HPDE6-E6E7 (cell line): ENCODE measurements at regions not wholly inside any gene's neighbourhood (a gene's known extent, or its start where the extent isn't known, plus 50 kb on each side); places are given as distances from the start of the nearest gene placed in this dataset.

Source experiments
- DNase-seq: peaks from one replicate; pipeline ENCODE4 v3.0.0; 2011; ENCODE audit warnings: missing footprints; ENCODE audit errors: extremely low spot score

DNA sequence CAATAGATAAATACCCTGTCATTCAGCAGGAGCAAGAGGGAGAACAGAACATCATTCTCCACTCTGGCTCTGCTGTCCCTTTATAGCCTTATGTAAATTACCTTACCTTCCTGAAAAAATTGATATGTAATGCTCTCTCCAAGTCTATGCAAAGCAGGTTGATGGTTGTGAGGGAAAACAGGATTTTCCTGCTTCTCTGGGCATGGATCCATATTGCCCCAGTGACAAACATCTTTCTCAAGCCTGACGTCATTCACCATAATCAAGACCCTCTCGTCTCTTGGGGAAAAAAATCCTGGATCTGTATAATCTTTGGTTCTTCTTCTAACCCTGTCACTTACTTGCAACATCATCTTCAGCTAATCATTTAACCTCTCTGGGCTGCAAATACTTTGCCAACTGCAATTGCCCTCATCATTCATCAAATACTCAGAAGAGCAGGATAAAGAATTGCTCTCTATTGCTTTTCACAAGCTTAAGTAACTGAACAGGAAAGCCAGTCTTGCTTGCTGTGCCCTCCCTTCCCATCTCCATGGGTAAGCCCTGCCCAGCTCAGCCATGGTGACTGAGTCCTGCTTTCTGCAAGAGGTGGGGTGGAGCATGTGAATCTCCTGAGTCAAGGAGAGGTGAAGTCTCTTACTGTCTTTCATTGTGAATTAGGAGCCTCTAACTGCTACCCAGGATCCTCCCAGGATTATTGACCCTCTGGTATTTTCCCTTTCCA is 123.7 kb upstream of the KLF7 start:
- peak; percentile 31 for DNase-seq

- DNase-seq, result no peak
These were observed 125.3 kb upstream of the KLF7 start for GRCh38 chr2:207290833-207291624.

DNA sequence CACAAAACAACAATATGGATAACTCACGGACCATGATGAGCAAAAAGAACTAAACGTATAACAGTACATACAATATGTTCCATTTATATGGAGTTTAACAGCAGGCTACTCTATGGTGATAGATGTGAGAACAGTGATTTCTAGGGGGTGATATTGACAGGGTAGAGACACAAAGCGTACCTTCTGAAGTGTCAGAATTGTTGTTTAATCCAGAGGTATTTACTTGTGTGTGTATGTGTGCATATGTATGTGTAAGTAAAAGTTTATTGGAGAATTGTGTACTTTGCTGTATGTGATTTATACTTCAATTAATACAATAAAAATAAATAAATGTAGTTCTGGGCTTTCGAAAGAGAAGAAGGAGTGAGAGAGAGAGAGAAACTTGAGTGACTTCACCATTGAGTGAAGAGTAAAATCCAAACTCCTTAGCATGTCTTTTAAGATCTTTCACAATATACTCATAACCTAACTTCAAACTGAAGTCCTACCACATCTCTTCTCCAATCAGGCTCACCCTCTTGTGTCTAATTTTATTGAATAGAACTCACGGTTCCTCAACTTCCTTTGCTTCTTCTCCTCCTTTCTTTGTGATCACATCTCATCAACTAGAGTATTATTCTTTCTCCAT is 126.0 kb upstream of the KLF7 start:
- no peak for DNase-seq

- no peak for DNase-seq
These were observed 130.7 kb upstream of the KLF7 start for GRCh38 chr2:207296265-207296948.

DNA sequence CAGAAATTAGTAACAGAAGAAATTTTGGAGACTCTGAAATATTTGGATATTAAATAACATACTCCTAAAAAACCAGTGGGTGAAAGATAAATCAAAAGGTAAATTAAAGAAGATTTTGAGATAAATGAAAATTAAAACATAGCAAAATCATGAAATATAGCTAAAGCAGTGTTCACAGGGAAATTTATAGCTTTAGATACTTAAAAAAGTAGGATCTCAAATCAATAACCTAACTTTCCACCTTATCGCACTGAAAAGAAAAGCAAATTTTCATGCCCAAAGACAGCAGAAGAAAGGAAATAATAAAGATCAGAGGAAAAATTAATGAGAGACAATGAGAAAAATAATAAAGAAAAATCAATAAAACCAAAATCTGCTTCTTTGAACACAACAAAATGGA is 135.1 kb upstream of the KLF7 start:
- no peak for DNase-seq

DNA sequence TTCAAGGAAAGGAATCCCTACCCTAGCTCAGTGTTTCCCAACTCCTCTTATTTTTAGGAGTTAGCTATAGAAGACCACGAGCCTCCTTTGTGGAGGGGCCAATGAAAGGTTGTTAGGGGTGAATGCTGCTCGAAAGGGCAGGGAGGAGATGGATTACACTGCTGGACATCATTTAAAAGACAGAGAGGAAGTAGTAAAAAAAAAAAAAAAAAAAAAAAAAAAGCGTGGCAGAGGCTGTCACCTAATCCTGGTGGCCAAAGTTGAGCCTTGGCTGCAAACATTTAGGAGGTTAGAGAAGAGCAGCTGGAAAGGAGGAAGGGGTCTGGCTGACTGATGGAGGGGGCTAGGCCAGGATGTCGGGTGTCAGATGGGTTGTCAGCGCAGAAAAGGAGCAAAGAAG is 139.0 kb upstream of the KLF7 start:
- DNase-seq, result no peak

DNA sequence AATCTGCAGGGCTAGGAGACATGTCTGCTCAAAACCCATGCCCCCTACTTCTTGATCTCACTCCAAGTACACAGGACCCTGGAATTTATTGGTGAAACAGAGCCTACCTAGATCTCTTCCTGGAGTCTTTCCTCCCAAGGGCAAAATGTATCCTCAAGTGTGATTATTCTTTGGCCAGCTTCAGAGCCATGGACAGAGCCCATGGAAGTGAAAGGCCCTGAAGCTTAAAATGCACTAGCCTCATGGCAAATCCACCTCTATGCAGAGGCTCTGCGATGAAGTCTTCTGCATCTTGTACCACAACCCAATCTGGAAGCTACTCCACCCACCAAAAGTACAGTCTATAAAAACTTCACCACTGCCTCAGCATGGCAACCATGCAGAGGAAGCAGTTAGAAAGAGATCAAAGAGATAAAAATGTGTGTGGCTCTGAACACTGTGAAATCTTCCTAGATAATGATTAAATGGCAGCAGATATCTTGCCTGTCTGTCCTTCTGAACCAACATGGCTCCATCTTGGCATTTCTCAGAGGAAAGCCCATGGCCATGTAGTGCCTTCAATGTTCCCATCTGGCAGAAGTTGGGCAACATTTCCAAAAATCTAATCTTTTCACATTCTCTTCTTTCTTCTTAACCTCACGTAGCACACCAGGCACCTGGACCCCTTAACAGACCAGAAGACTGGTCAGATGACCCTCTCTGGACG is 142.9 kb upstream of the KLF7 start:
- no peak for DNase-seq

DNA sequence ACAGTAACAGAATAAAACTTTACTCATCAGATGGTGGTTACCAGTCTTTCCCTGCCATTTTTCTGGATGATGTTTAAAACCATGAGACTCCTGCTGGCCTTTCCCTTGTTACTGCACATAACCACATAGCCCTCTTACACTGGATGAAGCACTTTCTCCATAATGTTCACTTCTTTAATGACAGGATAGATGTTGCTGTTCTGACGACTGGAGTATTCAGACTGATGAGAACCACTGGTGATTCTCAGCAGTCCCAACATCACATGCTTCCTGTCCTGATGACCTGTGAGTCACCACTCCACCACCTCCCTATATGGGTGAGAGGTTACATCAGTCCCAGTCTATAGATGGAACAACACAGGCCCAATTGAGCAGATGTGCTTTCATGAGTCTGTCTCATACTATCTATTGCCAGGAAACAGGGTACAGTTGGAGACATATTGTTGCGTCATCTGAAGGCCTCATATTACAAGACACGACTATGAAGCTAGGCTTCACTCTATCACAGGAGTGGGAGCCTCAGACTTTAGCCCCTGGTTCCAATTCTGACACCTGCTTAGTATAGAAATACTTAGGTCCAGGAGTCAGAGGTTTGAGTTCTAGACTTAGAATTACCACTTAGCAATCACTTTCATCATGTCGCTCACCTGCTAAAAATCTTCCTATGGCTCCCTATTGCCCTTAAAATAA is 145.7 kb upstream of the KLF7 start:
- DNase-seq, result peak; percentile 60

DNA sequence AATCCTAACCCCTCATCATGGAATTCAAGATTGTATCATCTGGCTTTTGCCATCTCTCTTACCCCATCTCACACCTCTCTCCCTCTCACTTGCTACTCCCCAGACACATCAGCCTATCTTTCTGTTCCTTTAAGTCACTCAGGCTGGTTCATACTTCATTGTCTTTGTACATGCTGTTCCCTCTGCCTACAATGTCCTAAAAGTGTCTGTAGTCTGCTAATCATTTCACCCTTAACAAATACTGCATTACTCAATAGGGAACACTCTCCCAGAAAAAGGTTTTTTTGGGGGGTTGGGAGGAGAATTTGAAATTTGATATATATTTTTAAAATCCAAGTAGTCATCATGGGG is 146.2 kb upstream of the KLF7 start:
- DNase-seq, result no peak

DNA sequence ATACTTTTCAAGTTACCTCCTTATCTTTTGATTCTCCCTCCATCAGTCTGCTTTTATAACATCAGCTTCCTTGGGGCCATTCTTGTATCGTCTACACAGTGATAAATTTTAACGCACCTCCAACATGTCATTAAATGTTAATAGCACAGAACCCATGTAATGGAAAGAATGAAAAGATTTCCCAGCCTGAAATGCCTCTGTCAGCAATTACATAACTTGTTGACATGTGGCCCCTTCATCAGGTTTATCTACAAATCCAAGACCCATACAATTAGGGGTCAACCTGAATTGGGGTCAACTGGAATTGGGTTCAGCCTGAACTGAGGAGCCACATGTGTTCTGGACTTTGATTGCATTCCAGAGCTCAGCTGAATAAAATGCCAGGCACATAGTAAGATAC is 148.2 kb upstream of the KLF7 start:
- no peak for DNase-seq

DNA sequence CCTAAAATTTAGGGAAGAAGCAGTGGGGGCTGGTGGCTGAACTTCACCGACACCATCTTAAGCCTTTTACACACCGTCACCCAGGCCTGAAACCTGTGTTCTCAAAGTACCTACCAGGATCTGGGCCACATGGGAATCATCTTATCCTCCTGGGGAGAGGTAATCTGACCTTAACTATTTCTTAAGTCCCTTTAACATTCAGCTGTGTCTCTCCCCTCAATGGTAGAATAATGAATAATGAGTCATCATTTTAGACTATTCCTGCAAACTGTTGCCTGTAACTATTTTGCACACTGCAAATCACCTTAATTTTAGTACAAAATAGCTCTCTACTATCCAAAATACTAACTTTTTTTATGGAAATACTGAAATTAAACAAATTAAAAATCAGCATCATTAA is 149.4 kb upstream of the KLF7 start:
- DNase-seq, result peak; percentile 16

DNA sequence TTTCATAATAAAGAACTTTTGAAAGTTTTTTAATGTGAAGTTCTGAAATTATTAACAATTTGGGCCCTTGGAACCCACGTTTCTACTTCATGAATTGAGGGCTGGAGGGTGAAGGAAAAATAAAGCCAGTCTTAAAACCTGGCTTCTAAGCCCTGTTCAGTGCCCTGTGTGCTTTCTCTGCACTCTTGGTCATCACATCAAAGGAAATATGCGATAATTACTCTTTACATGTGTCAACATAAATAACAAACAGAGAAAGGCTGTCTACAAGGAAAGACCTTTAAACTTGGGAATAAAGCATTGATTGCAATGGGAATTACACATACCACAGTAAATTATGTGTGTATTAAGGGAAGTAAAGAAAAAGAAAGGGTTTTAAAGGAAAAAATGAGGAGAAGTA is 150.7 kb upstream of the KLF7 start:
- no peak for DNase-seq

- DNase-seq, result no peak
These were observed 151.2 kb upstream of the KLF7 start for GRCh38 chr2:207316906-207317305.

- no peak for DNase-seq
These were observed 151.7 kb upstream of the KLF7 start for GRCh38 chr2:207317378-207317984.

GRCh38 chr2:207318181-207318628 is 152.5 kb upstream of the KLF7 start:
- DNase-seq, result no peak

- DNase-seq, result no peak
These were observed 153.6 kb upstream of the KLF7 start for GRCh38 chr2:207319316-207319715.

GRCh38 chr2:207320381-207321159 is 154.8 kb upstream of the KLF7 start:
- DNase-seq, result no peak

DNA sequence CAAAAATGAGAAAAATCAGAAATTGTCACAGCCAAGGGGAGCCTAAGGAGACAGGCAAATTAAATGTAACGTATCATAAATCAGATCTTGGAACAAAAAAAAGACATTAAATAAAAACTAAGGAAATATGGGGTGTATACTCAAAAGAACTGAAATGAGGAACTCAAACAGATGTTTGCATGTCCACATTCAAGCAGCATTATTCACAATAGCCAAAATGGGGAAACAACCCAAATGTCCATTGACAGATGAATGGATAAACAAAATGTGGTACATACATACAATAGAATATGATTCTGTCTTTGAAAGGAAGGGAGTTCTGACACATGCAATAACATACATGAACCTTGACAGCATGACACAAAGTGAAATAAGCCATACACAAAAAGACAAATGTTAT is 155.8 kb upstream of the KLF7 start:
- no peak for DNase-seq

DNA sequence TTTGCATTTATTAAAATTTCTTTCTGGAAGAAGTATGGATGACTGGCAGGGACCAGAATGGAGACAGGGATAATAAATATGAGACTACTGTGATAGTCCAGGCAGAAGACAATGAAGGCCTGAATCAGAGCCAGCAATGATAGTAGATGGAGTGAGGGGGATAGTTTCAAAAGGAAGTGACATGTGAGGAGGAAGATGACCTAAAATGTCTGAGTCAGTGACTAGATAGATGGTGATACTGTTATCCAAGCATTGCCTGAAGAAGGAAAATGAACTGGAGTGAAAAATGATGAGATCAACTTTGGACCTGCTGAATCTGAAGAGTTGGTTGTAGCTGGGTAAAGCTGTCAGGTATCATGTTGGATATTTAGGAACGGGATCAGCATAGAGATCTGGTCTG is 158.3 kb upstream of the KLF7 start:
- DNase-seq, result no peak

DNA sequence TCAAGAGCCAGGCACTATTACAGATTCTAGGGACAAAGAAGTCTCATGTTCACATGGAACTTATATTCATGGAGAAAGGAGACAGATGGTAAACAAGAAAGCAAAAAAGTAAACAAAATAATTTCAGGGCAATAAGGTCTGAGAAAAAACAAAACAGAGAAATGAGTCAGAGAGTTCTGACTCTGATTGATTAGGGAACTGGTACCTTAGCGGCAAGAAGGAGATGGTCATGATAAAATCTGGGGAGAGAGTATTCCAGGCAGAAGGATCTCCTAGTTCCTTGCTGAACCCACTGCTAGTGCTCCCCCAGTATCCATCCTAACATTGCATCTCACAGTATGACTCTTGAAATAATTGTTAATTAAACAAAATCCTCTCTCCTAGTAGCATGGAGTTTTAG is 161.8 kb upstream of the KLF7 start:
- no peak for DNase-seq
